GM19438 (cell line): ENCODE measurements at regions not wholly inside any gene's neighbourhood (a gene's known extent, or its start where the extent isn't known, plus 50 kb on each side); places are given as distances from the start of the nearest gene placed in this dataset.
"Not testable (repeated sequence)": the region's sequence is repeated elsewhere in the genome, so short reads cannot be mapped to it uniquely, and the experiment has no call there.

Source experiments
- ATAC-seq: cut with Tn5 transposase; IDR thresholded peaks from one replicate; pipeline ENCODE4 v1.9.1; 2021; ENCODE audit warnings: low read depth; ENCODE audit not compliant: unreplicated experiment

DNA sequence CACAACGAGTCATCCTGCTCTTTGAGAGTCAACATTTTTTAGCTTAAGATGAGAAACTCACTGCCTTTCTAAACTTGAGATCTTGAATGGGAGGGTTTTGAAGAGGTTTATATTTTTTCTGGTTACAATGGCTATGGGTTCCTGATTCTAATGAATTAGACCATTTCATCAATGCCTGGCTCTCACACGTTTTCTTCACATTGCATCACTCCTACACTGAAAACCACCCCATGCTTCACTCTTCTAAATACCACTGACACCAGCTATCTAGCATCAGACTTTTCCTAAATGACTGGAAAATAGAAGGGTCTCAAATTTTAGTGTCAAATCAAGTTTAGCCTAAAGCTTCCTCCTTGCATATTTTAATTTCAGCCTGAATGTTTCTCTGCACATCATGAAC, 606.1 kb upstream of the USP24 start:
- no peak for ATAC-seq

DNA sequence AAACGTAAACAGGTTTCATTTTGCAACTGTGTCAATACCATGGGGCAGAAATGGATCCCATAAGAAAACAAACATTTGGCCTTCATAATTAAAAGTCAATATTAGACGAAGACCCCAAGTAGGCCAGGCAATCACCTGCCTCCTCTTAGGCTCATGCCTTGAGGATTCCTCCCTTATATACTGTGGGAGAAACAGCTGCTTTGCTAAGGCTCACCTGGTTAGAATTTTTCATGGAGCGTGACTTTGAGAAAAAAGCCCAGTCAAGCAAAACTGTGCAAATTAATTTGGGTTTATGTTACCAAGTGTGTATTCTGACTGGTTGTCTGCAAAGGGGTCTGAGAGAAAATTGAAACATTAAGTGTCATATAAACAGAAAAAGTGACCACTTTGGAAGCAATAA, 605.3 kb upstream of the USP24 start:
- ATAC-seq: no peak

GRCh38 chr1:55819011-55819410, 603.8 kb upstream of the USP24 start:
- no peak for ATAC-seq

DNA sequence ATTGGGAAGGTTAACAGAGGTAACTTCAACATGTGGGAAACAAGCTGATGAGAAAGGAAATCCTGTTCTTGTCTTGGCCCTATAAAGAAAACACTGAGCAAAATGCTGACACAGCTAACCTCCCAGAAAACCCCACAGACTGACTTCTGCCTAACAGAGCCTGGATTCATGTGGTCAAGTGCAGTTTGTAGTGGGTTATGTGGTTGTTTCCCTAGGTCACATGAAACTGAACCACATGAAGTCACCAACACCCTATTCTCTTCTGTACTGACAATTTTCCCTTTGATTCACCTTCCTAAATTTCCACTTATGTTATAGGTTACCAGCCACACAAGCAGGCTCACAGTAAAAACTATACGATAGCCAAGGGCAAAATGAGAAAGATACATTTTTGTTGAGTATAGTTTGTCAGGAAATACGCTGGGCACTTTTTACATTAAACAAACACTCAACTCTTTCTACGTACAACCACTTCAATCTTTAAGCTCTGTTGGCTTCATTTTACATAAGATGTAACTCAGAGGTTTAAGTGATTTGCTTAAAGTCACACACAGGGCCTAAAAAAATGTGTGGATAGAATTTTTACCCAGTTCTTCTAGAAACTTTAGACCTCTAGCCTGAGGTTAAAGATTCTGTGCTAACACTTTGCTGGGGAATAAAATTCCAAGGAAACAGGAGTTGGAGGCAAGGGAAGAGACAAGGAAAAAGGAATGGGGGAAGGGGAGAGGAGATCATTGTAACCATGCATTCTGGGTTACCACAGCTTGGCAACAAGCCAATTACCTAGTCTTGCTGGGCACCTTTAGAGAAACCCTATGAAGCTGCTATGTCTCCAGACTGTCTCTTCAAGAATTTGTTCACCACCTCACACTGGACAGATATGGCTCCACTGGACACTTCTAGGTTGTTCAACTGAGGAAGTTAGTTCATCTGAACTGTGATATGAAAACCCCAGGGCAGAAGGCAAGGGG, 601.6 kb upstream of the USP24 start:
- no peak for ATAC-seq

DNA sequence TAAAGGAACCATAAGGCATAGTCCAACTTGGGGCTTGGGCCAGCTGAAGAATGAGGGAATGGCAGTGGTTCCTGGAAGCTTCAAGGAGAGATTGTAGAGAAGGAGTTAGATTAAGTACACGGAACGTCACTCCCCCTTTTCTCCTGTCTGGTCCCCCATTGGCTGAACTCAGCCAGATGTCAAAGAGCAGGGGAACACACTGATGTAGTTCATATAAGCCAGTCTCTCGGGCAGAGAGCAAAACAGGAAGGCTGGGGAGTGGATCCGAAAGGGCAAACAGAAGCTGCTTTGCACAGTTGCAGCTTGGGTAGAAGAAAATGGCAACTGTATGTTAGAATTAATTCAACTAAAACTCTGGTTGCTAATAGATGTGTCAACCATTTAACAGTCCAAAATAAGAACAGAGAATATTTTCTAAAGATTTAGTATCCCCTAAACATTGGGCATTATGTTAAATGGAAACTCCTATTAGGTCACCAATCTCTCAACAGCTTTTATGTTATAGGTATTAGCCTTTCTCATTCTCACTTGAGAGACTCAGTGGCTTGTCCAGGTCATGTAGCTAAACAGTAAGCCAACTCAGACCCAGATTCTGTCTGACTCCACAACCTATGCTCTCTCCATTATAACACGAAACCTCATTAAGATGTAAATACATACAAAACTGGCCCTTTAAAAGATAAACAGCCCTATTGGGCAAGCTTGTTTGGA, 600.7 kb upstream of the USP24 start:
- ATAC-seq: no peak

DNA sequence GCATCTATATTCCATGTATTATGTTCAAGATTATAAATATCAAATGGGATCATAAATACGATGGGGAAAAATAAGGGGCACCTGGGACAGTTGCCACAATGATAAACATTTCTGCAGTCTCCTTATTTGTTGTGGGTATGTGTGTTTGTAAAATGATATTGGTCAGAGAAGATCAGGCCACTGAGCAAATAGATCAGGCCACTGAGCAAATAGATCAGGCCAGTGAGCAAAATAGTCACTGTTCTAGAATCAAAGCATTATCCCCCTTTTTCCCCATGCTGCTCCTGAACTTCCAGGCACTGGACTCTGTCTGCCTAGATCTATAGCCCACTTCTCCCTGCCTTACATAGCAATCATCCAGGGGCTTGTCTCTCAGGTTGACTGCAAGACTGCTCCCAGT, 599.8 kb upstream of the USP24 start:
- ATAC-seq: no peak

GRCh38 chr1:55813618-55814017, 598.5 kb upstream of the USP24 start:
- ATAC-seq: no peak

GRCh38 chr1:55812281-55812680, 597.1 kb upstream of the USP24 start:
- no peak for ATAC-seq

GRCh38 chr1:55808263-55808662, 593.1 kb upstream of the USP24 start:
- ATAC-seq: no peak

DNA sequence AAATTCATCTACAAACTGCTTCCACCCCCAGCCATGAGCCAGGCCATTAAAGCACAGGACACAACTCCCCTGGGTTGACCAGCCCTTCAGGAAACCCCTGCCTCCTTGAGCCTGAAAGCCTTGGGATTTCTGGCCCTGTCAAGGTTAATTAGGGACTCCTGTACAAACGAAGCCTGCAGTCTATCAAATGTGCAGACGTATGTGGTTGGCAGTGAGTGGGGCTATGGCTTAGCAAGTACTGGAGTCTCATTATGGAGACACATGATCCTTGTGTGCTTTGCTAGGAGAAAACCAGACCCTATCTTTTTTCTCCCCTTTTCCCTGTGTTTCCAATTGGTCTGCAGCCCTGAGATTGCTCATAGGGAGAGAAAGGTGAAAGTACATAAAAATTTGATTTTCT, 588.3 kb upstream of the USP24 start:
- ATAC-seq: no peak

DNA sequence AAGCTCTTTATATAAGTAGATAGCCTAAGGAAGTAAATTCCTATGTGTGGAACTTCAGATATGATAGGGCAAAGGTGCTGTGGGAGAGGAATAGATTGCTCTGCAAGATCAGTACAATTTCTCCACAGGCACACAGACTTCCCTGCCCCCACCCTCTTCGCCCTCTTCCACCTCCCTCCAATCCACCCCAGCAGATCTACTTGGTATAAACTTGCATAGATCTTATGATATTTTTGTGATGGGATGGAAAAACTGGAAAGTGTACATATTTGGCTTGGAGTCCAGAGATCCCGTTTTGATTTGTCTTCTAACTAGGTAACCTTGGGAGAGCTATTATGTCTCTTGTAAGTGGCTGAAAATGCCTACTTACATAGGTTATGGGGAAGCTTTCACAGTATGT, 586.3 kb upstream of the USP24 start:
- ATAC-seq: no peak

GRCh38 chr1:55800503-55800902, 585.3 kb upstream of the USP24 start:
- no peak for ATAC-seq

- ATAC-seq: no peak
These were observed 578.7 kb upstream of the USP24 start for GRCh38 chr1:55793856-55794255.

GRCh38 chr1:55792870-55793269, 577.7 kb upstream of the USP24 start:
- ATAC-seq: no peak

GRCh38 chr1:55789466-55789865, 574.3 kb upstream of the USP24 start:
- no peak for ATAC-seq

DNA sequence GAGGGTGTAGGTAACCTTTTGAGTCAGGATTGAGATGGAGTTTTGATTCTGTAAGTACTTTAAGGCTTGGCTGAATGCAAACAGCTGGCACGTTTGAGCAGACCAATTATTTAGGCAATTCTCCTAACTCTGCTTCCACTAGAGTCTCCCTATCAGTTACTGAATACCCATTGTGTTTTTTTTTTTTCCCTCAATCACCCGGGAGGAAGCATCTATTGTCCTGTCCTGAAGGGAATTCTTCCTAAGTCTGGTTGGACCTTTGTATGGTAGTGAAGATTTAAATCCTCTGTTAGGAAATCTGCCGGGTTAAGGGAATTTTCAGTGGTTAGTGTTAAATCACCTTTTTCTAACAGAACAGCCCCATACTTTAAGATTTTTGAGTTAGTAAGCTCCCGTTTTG, 571.2 kb upstream of the USP24 start:
- ATAC-seq: no peak

DNA sequence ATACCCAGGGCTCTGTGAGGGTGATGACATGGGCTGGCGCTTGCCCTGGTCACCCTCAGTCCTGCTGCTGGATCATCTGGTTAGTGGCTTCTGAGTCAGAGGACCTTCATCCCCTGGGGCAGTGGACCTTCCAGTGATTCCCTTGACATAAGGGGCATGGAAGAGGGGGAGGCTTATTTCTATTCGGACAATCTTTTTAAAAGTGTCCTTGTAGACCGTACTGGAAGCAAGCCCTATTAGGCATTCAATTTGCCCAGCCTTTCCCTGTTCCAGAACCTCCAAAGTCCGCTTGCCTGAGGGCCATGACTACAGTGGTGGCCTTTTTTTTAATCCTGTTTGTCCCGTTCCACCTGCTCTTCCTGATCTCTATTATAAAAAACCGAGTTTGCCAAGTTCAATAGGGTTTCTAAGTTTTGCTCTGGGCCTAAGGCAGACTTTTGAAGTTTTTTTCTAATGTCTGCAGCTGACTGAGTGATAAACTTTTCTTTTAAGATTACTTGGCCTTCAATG, 569.8 kb upstream of the USP24 start:
- not testable (repeated sequence) for ATAC-seq

DNA sequence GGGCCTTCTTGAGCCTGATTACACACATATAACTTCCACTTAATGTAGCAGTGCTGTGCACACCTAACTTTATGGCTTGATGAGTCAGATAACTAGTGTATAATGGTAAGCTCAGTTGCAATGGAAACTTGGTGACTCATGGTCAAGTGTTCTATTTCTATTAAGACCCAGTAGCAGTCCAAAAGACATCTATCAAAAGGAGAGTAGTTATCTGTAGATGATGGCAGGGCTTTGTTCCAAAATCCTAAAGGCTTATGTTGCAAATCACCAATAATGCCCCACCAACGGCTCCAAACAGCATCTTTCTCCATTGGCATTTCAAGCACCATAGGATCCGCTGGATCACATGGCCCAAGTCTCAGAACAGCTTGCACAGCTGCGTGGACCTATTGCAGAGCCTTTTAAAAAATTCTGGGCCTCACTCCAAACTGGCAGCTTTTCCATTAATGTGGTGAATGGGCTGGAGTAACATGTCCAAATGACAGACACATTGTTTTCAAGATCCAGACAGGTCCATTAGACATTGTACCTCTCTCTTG, 566.8 kb upstream of the USP24 start:
- no peak for ATAC-seq

DNA sequence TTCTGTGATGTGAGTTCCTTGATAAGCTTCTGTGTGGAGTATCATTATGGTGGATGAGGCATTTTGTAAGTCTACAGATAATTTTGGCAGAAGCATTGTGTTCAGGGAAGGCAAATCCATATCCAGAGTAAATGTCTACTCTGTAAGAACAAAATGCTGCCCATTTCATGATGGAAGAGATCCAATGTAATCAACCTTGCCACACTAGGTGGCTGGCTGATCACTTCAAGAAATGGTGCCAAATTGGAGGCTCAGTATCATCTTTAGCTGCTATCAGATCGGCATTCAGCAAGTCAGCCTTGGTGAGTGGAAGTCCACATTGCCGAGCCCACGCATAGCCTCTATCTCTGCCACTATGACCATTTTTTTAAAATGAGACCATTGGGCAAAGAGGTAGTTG, 565.8 kb upstream of the USP24 start:
- ATAC-seq: no peak

DNA sequence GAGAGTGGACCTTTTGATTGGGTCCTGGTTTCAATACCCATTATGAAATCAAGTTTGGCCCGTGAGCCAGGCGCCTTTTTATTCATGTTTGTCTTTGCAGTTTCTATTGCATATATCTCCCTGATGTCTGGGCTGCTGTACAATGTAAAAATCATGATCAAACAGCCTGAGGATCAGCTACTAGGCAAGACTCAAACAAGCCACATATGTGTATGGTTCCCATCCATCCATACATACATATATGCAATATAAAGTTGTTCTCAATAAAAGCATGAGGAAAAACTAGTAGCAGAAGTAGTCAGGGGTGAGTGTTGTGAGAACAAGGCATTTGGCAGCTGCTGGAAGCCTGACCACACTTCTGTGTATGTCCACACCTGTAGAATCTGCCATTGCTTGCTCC, 562.4 kb upstream of the USP24 start:
- ATAC-seq: no peak

- no peak for ATAC-seq
These were observed 559.8 kb upstream of the USP24 start for GRCh38 chr1:55775007-55775406.
